K562 (cell line): ENCODE measurements at regions not wholly inside any gene's neighbourhood (a gene's known extent, or its start where the extent isn't known, plus 50 kb on each side); places are given as distances from the start of the nearest gene placed in this dataset.

Experiments used
- ATAC-seq: fragments of 200-7000 bp; cut with Tn5 transposase; 3 replicates; pipeline ENCODE4 v1.9.1; 2020; ENCODE audit warnings: moderate library complexity
- BruUV-seq: library from RNA; stranded (reverse); fragments of 400-500 nt; replicated peaks from 2 replicates; lab custom pipeline; 2021; lab: Mats Ljungman, UMichigan
- CTCF ChIA-PET: fragments of 300-600 bp; formaldehyde crosslinking; extraction: SDS; loops from one replicate; lab custom pipeline; 2021; ENCODE audit warnings: low intra/inter-chr PET ratio; lab: Yijun Ruan, JAX
- POLR2A ChIA-PET: fragments of 300-600, 350-650 bp; sonication (Branson Sonifier 250); formaldehyde crosslinking; extraction: SDS; loops from one replicate; lab custom pipeline; 2021; ENCODE audit warnings: antibody characterized with exemption, inconsistent platforms; lab: Yijun Ruan, JAX
- DNase-seq, 4 experiments: peaks; one replicate each; pipeline versions ENCODE4 v3.0.0 to v3.0.0-alpha.2; 2011 to 2018; ENCODE audit warnings: low spot score in 3 of 4, mixed read lengths in 3 of 4; ENCODE audit errors: extremely low read depth in 1 of 4
- FAIRE-seq: peaks from 2 replicates; lab custom pipeline; 2011; peaks lifted over from hg19 to GRCh38; lab: Jason Lieb, UNC
- H2AFZ ChIP-seq: 2 replicates; pipeline ENCODE4 v1.6.0; 2011; ENCODE audit warnings: low read depth, low read length, control low read depth, inconsistent platforms
- H3K27ac ChIP-seq: fragments of 200-600 bp; 3 replicates; pipeline ENCODE4 v1.8.0; 2011; ENCODE audit warnings: low read depth, mild to moderate bottlenecking, control low read depth, inconsistent platforms, low read length, moderate library complexity, mixed read lengths; ENCODE audit errors: extremely low read depth
- H3K27me3 ChIP-seq, 2 experiments: fragments of 300-600 bp in 1 of 2; 2 replicates in 1 of 2; 3 replicates in 1 of 2; pipeline versions ENCODE4 v1.6.0 to v1.8.0; 2011; ENCODE audit warnings: inconsistent platforms in 2 of 2, low read length in 2 of 2, mild to moderate bottlenecking in 1 of 2, mixed read lengths in 1 of 2, moderate library complexity in 1 of 2; ENCODE audit not compliant: control insufficient read depth in 2 of 2, insufficient read depth in 2 of 2
- H3K36me3 ChIP-seq: fragments of 300-600 bp; 3 replicates; pipeline ENCODE4 v1.8.0; 2011; ENCODE audit warnings: mild to moderate bottlenecking, low read length, inconsistent platforms; ENCODE audit not compliant: control insufficient read depth, insufficient read depth
- H3K4me1 ChIP-seq, 2 experiments: fragments of 200-600 bp in 1 of 2; replicated peaks in 1 of 2; 2 replicates in 1 of 2; 3 replicates in 1 of 2; pipeline versions ENCODE4 v1.5.1 to v1.8.0; 2011; ENCODE audit warnings: inconsistent platforms in 2 of 2, low read length in 2 of 2, mild to moderate bottlenecking in 1 of 2, mixed read lengths in 1 of 2, moderate library complexity in 1 of 2; ENCODE audit not compliant: control insufficient read depth in 2 of 2, insufficient read depth in 2 of 2
- H3K4me2 ChIP-seq: 2 replicates; pipeline ENCODE4 v1.6.1; 2011; ENCODE audit warnings: low read length, control low read depth, inconsistent platforms, mixed read lengths; ENCODE audit not compliant: insufficient read depth
- H3K4me3 ChIP-seq: fragments of 200-600 bp; sonication (generic), shearing (Covaris generic); 2 replicates; pipeline ENCODE4 v1.5.1; 2016; ENCODE audit warnings: control low read depth, inconsistent platforms
- H3K79me2 ChIP-seq: fragments of 200-600 bp; 3 replicates; pipeline ENCODE4 v1.8.0; 2011; ENCODE audit warnings: low read length, inconsistent platforms; ENCODE audit not compliant: control insufficient read depth, insufficient read depth
- H3K9ac ChIP-seq, 2 experiments: 2 replicates each; pipeline versions ENCODE4 v1.6.0 to v1.6.1; 2011; ENCODE audit warnings: low read depth in 2 of 2, low read length in 2 of 2, control low read depth in 1 of 2, inconsistent platforms in 1 of 2, mild to moderate bottlenecking in 1 of 2, mixed read lengths in 1 of 2; ENCODE audit not compliant: insufficient read depth in 1 of 2
- H3K9me1 ChIP-seq: one replicate; pipeline ENCODE4 v1.6.0; 2011; ENCODE audit warnings: inconsistent platforms, mild to moderate bottlenecking, low read length, moderate library complexity; ENCODE audit not compliant: control insufficient read depth, insufficient read depth
- H3K9me3 ChIP-seq: replicated peaks from 2 replicates; pipeline ENCODE4 v1.5.1; 2011; ENCODE audit warnings: low read depth, low read length, inconsistent platforms; ENCODE audit not compliant: control insufficient read depth, insufficient read depth
- H4K20me1 ChIP-seq: replicated peaks from 2 replicates; pipeline ENCODE4 v1.6.1; 2011; ENCODE audit warnings: low read length, inconsistent platforms, mixed read lengths; ENCODE audit not compliant: control insufficient read depth, insufficient read depth
- CBFA2T2 ChIP-seq: fragments of 450-650 bp; conservative IDR thresholded peaks from 2 replicates; pipeline ENCODE4 v1.6.1; 2017; ENCODE audit warnings: mild to moderate bottlenecking
- ESRRB ChIP-seq: fragments of 250-450 bp; sonication (Bioruptor Pico); IDR thresholded peaks from 2 replicates; pipeline ENCODE4 v1.5.0; 2020; ENCODE audit warnings: mild to moderate bottlenecking, moderate library complexity, borderline replicate concordance
- HBP1 ChIP-seq: fragments of 450-650 bp; formaldehyde crosslinking; IDR thresholded peaks from 2 replicates; pipeline ENCODE4 v1.4.0; 2022; ENCODE audit warnings: missing genetic modification characterization
- HMGXB4 ChIP-seq: sonication (generic); formaldehyde crosslinking; IDR thresholded peaks from 2 replicates; pipeline ENCODE4 v1.8.1; 2023; ENCODE audit warnings: mild to moderate bottlenecking, missing genetic modification reagents
- MTA2 ChIP-seq: fragments of 450-650 bp; IDR thresholded peaks from 2 replicates; pipeline ENCODE4 v1.6.1; 2016; ENCODE audit warnings: low read depth
- MYBL2 ChIP-seq, 2 experiments: fragments of 450-650 bp in 1 of 2; sonication (generic) in 1 of 2; formaldehyde crosslinking in 1 of 2; IDR thresholded peaks; 2 replicates each; pipeline versions ENCODE4 v1.6.1 to v1.8.1; 2017 to 2022; ENCODE audit warnings: borderline replicate concordance in 1 of 2, inconsistent platforms in 1 of 2, low read depth in 1 of 2, mild to moderate bottlenecking in 1 of 2, missing genetic modification reagents in 1 of 2, moderate library complexity in 1 of 2
- MYC ChIP-seq, 2 experiments: fragments of 250-450 bp in 1 of 2; sonication (Bioruptor Pico) in 1 of 2; IDR thresholded peaks; 2 replicates each; pipeline versions ENCODE4 v1.5.1 to v1.6.1; 2012 to 2021; ENCODE audit warnings: low read depth in 2 of 2, borderline replicate concordance in 1 of 2, improper control_type of control experiment in 1 of 2, low read length in 1 of 2, mild to moderate bottlenecking in 1 of 2, moderate library complexity in 1 of 2
- RAD21 ChIP-seq, 2 experiments: fragments of 250-450 bp in 1 of 2; fragments of 450-650 bp in 1 of 2; sonication (Bioruptor Pico) in 1 of 2; formaldehyde crosslinking in 1 of 2; IDR thresholded peaks in 1 of 2; conservative IDR thresholded peaks in 1 of 2; 2 replicates each; pipeline versions ENCODE4 v1.4.0 to v1.8.0; 2020 to 2022; ENCODE audit warnings: mild to moderate bottlenecking in 2 of 2, moderate library complexity in 1 of 2
- TEAD2 ChIP-seq: fragments of 450-650 bp; IDR thresholded peaks from 2 replicates; pipeline ENCODE4 v1.6.1; 2016; ENCODE audit warnings: missing genetic modification characterization, control low read depth, missing compliant biosample characterization
- YY1 ChIP-seq, 3 experiments: IDR thresholded peaks; 2 replicates each; pipeline ENCODE4 v1.6.1; 2011; ENCODE audit warnings: low read length in 2 of 3, mild to moderate bottlenecking in 2 of 3, moderate library complexity in 2 of 3, borderline replicate concordance in 1 of 3, control low read depth in 1 of 3, low read depth in 1 of 3; ENCODE audit not compliant: insufficient read depth in 3 of 3, insufficient replicate concordance in 2 of 3, control insufficient read depth in 1 of 3, insufficient read length in 1 of 3; ENCODE audit errors: extremely low read depth in 1 of 3
- ZFP1 ChIP-seq: fragments of 450-650 bp; formaldehyde crosslinking; IDR thresholded peaks from 2 replicates; pipeline ENCODE4 v1.4.0; 2020; ENCODE audit warnings: mild to moderate bottlenecking, mixed read lengths
- ZNF347 ChIP-seq: fragments of 450-650 bp; formaldehyde crosslinking; IDR thresholded peaks from 2 replicates; pipeline ENCODE4 v1.4.0; 2020; ENCODE audit warnings: low read depth, mild to moderate bottlenecking, moderate library complexity
- ZNF41 ChIP-seq: fragments of 250-450 bp; sonication (Bioruptor Pico); conservative IDR thresholded peaks from 2 replicates; pipeline ENCODE4 v1.4.0; 2020; ENCODE audit warnings: mild to moderate bottlenecking
- ZNF586 ChIP-seq: fragments of 450-650 bp; formaldehyde crosslinking; conservative IDR thresholded peaks from 2 replicates; pipeline ENCODE4 v1.4.0; 2020; ENCODE audit warnings: mild to moderate bottlenecking, moderate library complexity
- ZNF699 ChIP-seq: fragments of 250-450 bp; sonication (Bioruptor Pico); IDR thresholded peaks from 2 replicates; pipeline ENCODE4 v1.8.0; 2021; ENCODE audit warnings: mild to moderate bottlenecking, moderate library complexity; ENCODE audit not compliant: insufficient replicate concordance
- WGBS: fragments of 100-300 bp; shearing (Covaris generic); methylation state at CpG from one replicate; pipeline ENCODE4 v1.1.6; 2016; ENCODE audit warnings: low coverage, mixed read lengths; ENCODE audit not compliant: insufficient coverage; ENCODE audit errors: missing lambda C conversion rate; 5-methylcytosine and 5-hydroxymethylcytosine counted together
- in situ Hi-C: fragments of 300-500 bp; cut with MboI; formaldehyde crosslinking; loops from 4 replicates; pipeline ENCODE4 v1.15.0; 2018; ENCODE audit warnings: inconsistent platforms, mixed read lengths
- intact Hi-C: fragments of 100-400 bp; cut with micrococcal nuclease; formaldehyde crosslinking; loops from 2 replicates; pipeline ENCODE4 v1.14.2; 2022

- Histone ChIP-seq H3K4me3 (no peak overlapping the region), H3K79me2 (no peaks in the 10 kb centered on the region), H3K27ac (no peak overlapping the region), H3K9ac (no peak overlapping the region), H4K20me1 (peaks cover 39% of the 10 kb centered on the region), H3K36me3 (no peaks in the 10 kb centered on the region), H3K9me1 (no peaks in the 10 kb centered on the region), H3K27me3 (peaks cover 6 to 20% of the 10 kb centered on the region in 2 experiments; a peak in 3 of 5 replicates), H3K4me1 (no peaks in the 10 kb centered on the region), H3K4me2 (no peak overlapping the region), H3K9me3 (no peaks in the 10 kb centered on the region), H2AFZ (no peak overlapping the region)
- peak; percentile 93 for FAIRE-seq
- 8% methylated on average over 8 of the region's 8 CpGs for WGBS
- peak; percentile 98 to 99 (median 98) for DNase-seq
- ChIA-PET POLR2A (interaction anchor here (0.7 to 5.9 kb wide), 12 partner anchors 11 to 172 kb away, joined by 3 to 51 read pairs (median 7); no protein-coding TSS in a partner anchor), CTCF (interaction anchor here (0.5 to 11.0 kb wide), 43 partner anchors 13 to 748 kb away, joined by 3 to 549 read pairs (median 5); no protein-coding TSS in a partner anchor)
- peak; percentile 93 for ATAC-seq
- intact Hi-C loops, result loop anchor here (1.0 to 5.0 kb wide), 13 partner anchors 71 to 754 kb away; no protein-coding TSS in a partner anchor
- in situ Hi-C loops, result loop anchor here (25.0 kb wide), 2 partner anchors 431 to 631 kb away; partner anchors contain the start of gene IGLL1
- no TSS peak for BruUV-seq
- TF ChIP-seq ZNF347 (CRISPR knock-in tag) (no peak), ESRRB (CRISPR knock-in tag) (no peak), ZNF699 (CRISPR knock-in tag) (no peak), MYBL2 (IDR thresholded peaks at IDR 0.05; ENCODE audit: low read depth) (no peak), MYBL2 (CRISPR knock-in tag; IDR thresholded peaks at IDR 0.05; ENCODE audit: borderline replicate concordance) (no peak), HMGXB4 (CRISPR knock-in tag) (0 out of 2 replicates have a peak, but pooled peaks have one; percentile 36), YY1 (IDR thresholded peaks at IDR 0.05; ENCODE audit: borderline replicate concordance in 1 of 3, control insufficient read depth in 1 of 3, extremely low read depth in 1 of 3, insufficient read depth in 3 of 3, insufficient read length in 1 of 3, insufficient replicate concordance in 2 of 3, low read depth in 1 of 3, low read length in 2 of 3) (no peak), MYC (IDR thresholded peaks at IDR 0.05; ENCODE audit: low read depth, low read length) (no peak), MYC (CRISPR knock-in tag; IDR thresholded peaks at IDR 0.05; ENCODE audit: borderline replicate concordance, low read depth) (no peak), ZNF41 (CRISPR knock-in tag) (no peak), MTA2 (no peak), ZNF586 (no peak), ZFP1 (CRISPR knock-in tag) (no peak), CBFA2T2 (no peak), HBP1 (CRISPR knock-in tag) (no peak), RAD21 (CRISPR knock-in tag; conservative IDR thresholded peaks at IDR 0.05 in 1 of 2, IDR thresholded peaks at IDR 0.05 in 1 of 2) (no peak), TEAD2 (tag) (no peak)
Measured at GRCh38 chr22:22955866-22956535, 68.4 kb downstream of the IGLL5 start.
